Pons (tissue), 1 donor: ENCODE measurements at regions not wholly inside any gene's neighbourhood (a gene's known extent, or its start where the extent isn't known, plus 50 kb on each side); places are given as distances from the start of the nearest gene placed in this dataset.
"Not testable (repeated sequence)": the region's sequence is repeated elsewhere in the genome, so short reads cannot be mapped to it uniquely, and the experiment has no call there.

ENCODE experiments used
- DNase-seq: peaks from one replicate; pipeline ENCODE4 v3.0.0-alpha.2; 2016; ENCODE audit warnings: low spot score

GRCh38 chr6:11847515-11848345, 69.1 kb upstream of the ADTRP start:
- no peak for DNase-seq

GRCh38 chr6:11847068-11847467, 68.5 kb upstream of the ADTRP start:
- DNase-seq, result not testable (repeated sequence)

- DNase-seq, result no peak
Observed at GRCh38 chr6:11845664-11846577, 67.3 kb upstream of the ADTRP start.

GRCh38 chr6:11842795-11843194, 64.2 kb upstream of the ADTRP start:
- DNase-seq, result not testable (repeated sequence)

GRCh38 chr6:11835065-11835464, 56.5 kb upstream of the ADTRP start:
- DNase-seq, result no peak

- no peak for DNase-seq
Observed at GRCh38 chr6:11833626-11834592, 55.3 kb upstream of the ADTRP start.

GRCh38 chr6:11831653-11832052, 53.0 kb upstream of the ADTRP start:
- no peak for DNase-seq

- no peak for DNase-seq
Observed at GRCh38 chr6:11830520-11830919, 51.9 kb upstream of the ADTRP start.

GRCh38 chr6:11830105-11830504, 51.5 kb upstream of the ADTRP start:
- DNase-seq, result no peak

GRCh38 chr6:11828262-11828870, 49.8 kb upstream of the ADTRP start:
- peak; percentile 35 for DNase-seq
